ENCODE measurements at regions not wholly inside any gene's neighbourhood (a gene's known extent, or its start where the extent isn't known, plus 50 kb on each side); places are given as distances from the start of the nearest gene placed in this dataset.
"Not testable (repeated sequence)": the region's sequence is repeated elsewhere in the genome, so short reads cannot be mapped to it uniquely, and the experiment has no call there.

DNA sequence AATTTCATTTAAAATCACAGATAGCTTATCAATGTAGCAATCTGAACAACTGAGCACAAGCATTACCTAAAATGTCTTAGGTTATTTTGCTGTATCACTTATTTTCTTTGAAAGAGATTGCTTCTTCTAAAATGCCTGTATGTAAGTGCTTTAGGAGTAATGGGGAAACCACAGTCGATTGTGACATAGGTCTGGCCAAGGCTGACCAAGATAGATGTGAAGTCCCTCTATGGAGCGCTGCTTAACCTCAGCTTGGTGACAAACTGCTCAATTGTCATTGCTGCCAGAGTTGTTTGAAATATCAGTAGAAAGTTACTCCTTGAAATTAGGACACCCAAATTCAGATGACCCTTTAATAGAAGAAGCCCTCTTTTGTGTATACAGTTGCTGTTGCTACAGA lies 401.9 kb upstream of the NDST4 start:
- H3K4me1 ChIP-seq: no peaks in the 10 kb centered on the region
- WGBS, 2 donors (ENCODE audit: low coverage in 1 of 2): 86 to 88% methylated on average over 2 of the region's 2 CpGs
- intact Hi-C loops (cut with DNase I; ENCODE audit: low total_unique reads) (no loop called here), in situ Hi-C loops (cut with MboI; ENCODE audit: low pct_ligation_motif_present in 1 of 4, low pct_unique_long_range_greater_than_20kb in 1 of 4, low sequenced_read_pairs in 3 of 4) (no loop called here)
- TF ChIP-seq, protein P1, sequence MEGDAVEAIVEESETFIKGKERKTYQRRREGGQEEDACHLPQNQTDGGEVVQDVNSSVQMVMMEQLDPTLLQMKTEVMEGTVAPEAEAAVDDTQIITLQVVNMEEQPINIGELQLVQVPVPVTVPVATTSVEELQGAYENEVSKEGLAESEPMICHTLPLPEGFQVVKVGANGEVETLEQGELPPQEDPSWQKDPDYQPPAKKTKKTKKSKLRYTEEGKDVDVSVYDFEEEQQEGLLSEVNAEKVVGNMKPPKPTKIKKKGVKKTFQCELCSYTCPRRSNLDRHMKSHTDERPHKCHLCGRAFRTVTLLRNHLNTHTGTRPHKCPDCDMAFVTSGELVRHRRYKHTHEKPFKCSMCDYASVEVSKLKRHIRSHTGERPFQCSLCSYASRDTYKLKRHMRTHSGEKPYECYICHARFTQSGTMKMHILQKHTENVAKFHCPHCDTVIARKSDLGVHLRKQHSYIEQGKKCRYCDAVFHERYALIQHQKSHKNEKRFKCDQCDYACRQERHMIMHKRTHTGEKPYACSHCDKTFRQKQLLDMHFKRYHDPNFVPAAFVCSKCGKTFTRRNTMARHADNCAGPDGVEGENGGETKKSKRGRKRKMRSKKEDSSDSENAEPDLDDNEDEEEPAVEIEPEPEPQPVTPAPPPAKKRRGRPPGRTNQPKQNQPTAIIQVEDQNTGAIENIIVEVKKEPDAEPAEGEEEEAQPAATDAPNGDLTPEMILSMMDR (IDR thresholded peaks at IDR 0.05): no peak
- TF ChIP-seq EP300 (IDR thresholded peaks at IDR 0.05; ENCODE audit: low read depth): no peak
- no peak for TF ChIP-seq POLR2A (IDR thresholded peaks at IDR 0.05)
- no peak for TF ChIP-seq POLR2AphosphoS5 (IDR thresholded peaks at IDR 0.05)
- no peak for DNase-seq
- H3K9me3 ChIP-seq: no peaks in the 10 kb centered on the region
- no peaks in the 10 kb centered on the region for H3K27me3 ChIP-seq
- no peak overlapping the region for H3K27ac ChIP-seq
- no peaks in the 10 kb centered on the region for H3K36me3 ChIP-seq
- H3K4me3 ChIP-seq: no peak overlapping the region

DNA sequence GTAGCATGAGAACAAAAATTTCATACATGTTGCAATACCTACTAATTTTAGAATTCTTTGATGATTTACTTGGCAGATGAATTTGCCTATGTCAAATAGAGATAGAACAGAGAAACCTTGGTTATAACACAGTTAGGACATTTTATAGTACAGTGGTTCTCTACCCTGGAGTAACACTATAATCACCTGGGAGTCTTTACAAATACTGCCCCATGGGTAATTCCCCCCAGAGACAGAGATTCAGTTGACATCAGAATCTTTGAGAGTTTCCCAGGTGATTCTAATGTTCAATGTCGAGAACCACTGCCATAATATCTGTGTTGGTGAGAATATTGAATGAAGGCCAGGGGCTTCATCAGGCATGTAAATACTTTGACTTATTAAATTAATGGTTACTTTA lies 401.3 kb upstream of the NDST4 start:
- Histone ChIP-seq H3K36me3 (no peaks in the 10 kb centered on the region), H3K9me3 (no peaks in the 10 kb centered on the region), H3K4me1 (no peaks in the 10 kb centered on the region), H3K4me3 (no peak overlapping the region), H3K27ac (no peak overlapping the region), H3K27me3 (no peaks in the 10 kb centered on the region)
- TF ChIP-seq POLR2AphosphoS5 (IDR thresholded peaks at IDR 0.05) (no peak), POLR2A (IDR thresholded peaks at IDR 0.05) (no peak), EP300 (IDR thresholded peaks at IDR 0.05; ENCODE audit: low read depth) (no peak)
- TF ChIP-seq, protein P1 (IDR thresholded peaks at IDR 0.05): no peak
- no peak for DNase-seq
- intact Hi-C loops (cut with DNase I; ENCODE audit: low total_unique reads): no loop called here
- WGBS, 2 donors (ENCODE audit: low coverage in 1 of 2): 86% methylated on average over 1 of the region's 1 CpG; no CpG with 5 or more reads in 1 of the 2 donors
- in situ Hi-C loops (cut with MboI; ENCODE audit: low pct_ligation_motif_present in 1 of 4, low pct_unique_long_range_greater_than_20kb in 1 of 4, low sequenced_read_pairs in 3 of 4): no loop called here

DNA sequence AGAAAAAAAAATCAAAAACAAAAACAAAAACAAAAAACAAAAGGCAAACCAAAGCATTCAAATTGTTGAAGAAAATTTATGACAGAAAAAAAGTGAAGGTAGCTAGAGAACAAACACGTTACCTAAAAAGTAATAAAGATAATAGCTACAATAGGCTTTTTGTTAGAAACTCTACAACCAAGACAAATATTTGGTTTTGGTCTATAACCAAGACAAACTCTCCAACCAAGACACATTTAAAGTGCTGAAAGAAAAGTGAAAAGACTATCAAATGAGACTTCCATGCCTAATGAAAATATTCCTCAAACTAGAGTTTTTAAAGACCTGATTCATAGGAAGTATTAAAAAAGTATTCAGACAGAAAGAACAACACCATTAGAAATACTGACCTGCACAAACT lies 391.9 kb upstream of the NDST4 start:
- 30% methylated on average over 1 of the region's 1 CpG; no CpG with 5 or more reads in 1 of the 2 donors for WGBS, 2 donors (ENCODE audit: low coverage in 1 of 2)
- no peak overlapping the region for H3K27ac ChIP-seq
- TF ChIP-seq EP300 (IDR thresholded peaks at IDR 0.05; ENCODE audit: low read depth): no peak
- no peak overlapping the region for H3K4me3 ChIP-seq
- in situ Hi-C loops (cut with MboI; ENCODE audit: low pct_ligation_motif_present in 1 of 4, low pct_unique_long_range_greater_than_20kb in 1 of 4, low sequenced_read_pairs in 3 of 4) (no loop called here), intact Hi-C loops (cut with DNase I; ENCODE audit: low total_unique reads) (no loop called here)
- no peaks in the 10 kb centered on the region for H3K4me1 ChIP-seq
- no peaks in the 10 kb centered on the region for H3K36me3 ChIP-seq
- no peaks in the 10 kb centered on the region for H3K27me3 ChIP-seq
- no peak for DNase-seq
- H3K9me3 ChIP-seq: no peaks in the 10 kb centered on the region

DNA sequence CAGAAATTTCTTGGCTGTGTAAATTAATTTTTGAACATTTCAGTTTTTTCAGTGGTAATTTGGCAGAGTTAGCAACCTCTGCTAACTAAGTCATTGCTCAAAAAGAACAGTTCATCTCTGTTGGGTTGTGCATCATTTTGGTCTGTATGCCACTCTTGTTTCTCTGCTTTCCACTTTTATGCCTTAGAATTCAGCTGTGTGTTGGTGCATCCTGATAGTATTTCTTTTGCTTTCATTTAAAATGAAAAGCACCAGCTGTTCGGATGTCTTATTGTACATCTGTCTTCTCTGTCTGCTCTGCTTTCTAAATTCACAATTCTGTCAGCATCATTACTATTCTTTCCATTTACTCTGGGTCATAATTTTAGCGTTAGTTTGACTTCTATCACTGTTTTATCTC lies 388.2 kb upstream of the NDST4 start:
- in situ Hi-C loops (cut with MboI; ENCODE audit: low pct_ligation_motif_present in 1 of 4, low pct_unique_long_range_greater_than_20kb in 1 of 4, low sequenced_read_pairs in 3 of 4) (no loop called here), intact Hi-C loops (cut with DNase I; ENCODE audit: low total_unique reads) (no loop called here)
- H3K4me1 ChIP-seq: no peaks in the 10 kb centered on the region
- H3K9me3 ChIP-seq: no peaks in the 10 kb centered on the region
- H3K4me3 ChIP-seq: no peak overlapping the region
- no peak overlapping the region for H3K27ac ChIP-seq
- H3K36me3 ChIP-seq: no peaks in the 10 kb centered on the region
- H3K27me3 ChIP-seq: no peaks in the 10 kb centered on the region
- no peak for DNase-seq
- 45 to 51% methylated on average over 2 of the region's 2 CpGs for WGBS, 2 donors (ENCODE audit: low coverage in 1 of 2)
- TF ChIP-seq, protein P1 (IDR thresholded peaks at IDR 0.05): no peak
- TF ChIP-seq EP300 (IDR thresholded peaks at IDR 0.05; ENCODE audit: low read depth) (no peak), POLR2AphosphoS5 (IDR thresholded peaks at IDR 0.05) (no peak), POLR2A (IDR thresholded peaks at IDR 0.05) (no peak)

DNA sequence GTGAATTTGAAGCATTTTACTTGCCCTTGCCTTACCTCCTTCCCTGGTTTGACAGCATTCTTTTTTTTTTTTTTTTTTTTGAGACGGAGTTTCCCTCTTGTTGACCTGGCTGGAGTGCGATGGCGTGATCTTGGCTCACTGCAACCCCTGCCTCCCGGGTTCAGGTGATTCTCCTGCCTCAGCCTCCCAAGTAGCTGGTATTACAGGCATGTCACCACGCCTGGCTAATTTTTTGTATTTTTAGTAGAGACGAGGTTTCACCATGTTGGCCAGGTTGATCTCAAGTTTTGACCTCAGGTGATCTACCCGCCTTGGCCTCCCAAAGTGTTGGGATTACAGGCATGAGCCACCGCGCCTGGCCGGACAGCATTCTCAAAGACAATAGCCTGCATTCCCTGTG lies 380.4 kb upstream of the NDST4 start:
- H3K36me3 ChIP-seq; intact Hi-C loops (cut with DNase I; ENCODE audit: low total_unique reads); H3K4me3 ChIP-seq; H3K4me1 ChIP-seq; H3K9me3 ChIP-seq; H3K27me3 ChIP-seq; DNase-seq; H3K27ac ChIP-seq; in situ Hi-C loops (cut with MboI; ENCODE audit: low pct_ligation_motif_present in 1 of 4, low pct_unique_long_range_greater_than_20kb in 1 of 4, low sequenced_read_pairs in 3 of 4): not testable (repeated sequence)
- 92% methylated on average over 4 to 10 of the region's 10 CpGs for WGBS, 2 donors (ENCODE audit: low coverage in 1 of 2)

Data from transverse colon (tissue), 4 donors.